ENCODE measurements at regions not wholly inside any gene's neighbourhood (a gene's known extent, or its start where the extent isn't known, plus 50 kb on each side); places are given as distances from the start of the nearest gene placed in this dataset.

DNA sequence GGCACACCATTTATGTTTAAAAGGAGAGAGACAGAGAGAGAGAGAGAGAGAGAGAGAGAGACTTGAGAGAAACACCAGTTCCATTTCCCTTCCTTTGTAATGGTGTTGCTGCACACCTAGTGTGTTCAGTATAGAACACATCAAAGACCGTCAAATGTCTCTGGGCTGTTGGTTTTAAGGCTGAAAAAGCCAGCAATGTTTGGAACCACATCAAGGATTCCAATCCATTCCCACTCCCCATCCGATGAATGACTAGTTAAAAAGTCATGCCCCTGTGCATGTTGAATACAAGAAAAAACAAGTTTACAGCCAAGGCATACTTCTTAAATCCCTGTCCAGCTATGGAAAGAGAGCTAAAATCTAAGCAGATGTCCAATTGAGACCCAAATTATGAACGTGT is 83.0 kb upstream of the IFNE start:
- DNase-seq, result no peak

DNA sequence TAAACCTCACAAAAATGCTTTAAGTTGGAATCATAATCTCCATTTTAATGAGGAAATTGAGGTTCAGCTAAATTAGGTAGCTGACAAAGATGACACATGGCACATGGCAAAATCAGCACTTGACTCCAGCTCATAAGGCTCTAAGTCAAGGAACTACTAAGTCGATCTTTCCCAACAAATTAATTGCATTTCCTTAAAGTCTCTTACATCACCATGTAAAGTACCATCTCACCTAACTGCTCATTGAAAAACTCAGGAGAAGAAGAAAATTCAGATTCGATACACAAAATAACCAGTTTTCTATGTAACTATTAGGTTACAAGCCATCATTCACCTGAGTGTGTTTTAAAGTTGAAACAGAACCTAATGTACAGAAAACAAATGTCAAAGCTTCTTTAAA is 85.8 kb upstream of the IFNE start:
- DNase-seq, result no peak

DNA sequence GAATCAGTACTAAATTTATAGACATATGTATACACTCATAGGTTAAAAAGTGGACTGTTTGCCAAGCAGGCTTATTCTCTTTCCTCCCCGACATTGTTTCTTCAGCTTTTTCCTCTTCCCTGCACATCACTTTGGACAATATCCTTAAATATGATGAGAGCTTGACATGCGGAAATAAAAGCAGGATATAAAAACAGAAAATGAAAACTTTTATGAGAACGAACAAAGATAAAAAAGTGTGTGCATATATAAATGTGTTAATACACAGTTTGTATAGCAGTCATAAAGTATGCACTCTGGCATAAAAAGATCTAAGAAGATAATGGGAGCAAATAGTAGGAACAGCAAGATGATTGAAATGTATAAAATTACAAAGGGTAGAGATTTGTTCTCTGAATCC is 86.4 kb upstream of the IFNE start:
- no peak for DNase-seq

DNA sequence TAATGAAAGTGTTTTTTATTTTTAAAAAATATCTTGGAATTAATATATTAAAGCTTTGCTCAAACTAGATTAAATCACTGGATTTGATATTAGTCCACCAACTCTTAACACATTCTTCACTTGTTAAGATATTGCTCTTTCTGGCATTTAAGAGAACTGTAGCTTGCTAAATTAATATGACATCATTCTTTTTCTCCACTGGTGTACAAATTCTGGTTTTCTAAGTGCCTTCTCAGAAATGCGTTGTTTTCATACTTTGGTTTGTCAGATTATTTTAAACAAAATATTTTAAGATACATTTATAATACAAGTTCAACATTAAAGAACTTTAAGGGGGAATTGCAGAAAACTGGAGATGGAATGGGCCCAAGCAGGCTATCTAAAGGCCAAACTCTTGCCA is 87.6 kb upstream of the IFNE start:
- no peak for DNase-seq

DNA sequence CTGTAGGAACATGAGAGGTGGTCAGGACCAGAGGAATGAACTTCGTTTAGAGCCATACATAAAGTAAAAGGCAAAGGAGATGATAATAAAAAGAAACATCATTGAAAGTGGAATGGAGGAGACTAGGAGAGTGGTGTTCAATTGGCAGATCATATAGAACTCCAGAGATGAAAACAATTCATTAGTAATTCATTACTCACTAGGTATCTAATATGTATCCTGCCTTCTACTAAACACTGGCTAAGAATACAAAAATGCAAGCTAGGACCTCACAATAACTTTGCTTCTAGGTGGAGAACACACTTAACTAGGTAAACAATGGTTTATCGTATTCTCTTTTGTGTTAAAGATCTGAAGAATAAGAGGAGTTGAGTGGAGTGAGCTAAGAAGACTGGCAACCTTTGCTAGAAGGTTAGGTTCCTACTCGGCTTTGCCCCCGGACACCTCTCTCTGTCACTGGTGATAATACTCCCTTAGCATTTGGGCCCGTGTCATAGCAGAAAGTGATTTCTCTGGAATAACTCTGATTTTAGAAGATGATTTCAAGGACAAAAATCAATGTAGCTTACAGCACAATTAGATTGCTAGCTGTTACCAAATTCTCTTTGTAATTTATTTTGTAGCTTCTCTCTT is 88.6 kb upstream of the IFNE start:
- no peak for DNase-seq

DNA sequence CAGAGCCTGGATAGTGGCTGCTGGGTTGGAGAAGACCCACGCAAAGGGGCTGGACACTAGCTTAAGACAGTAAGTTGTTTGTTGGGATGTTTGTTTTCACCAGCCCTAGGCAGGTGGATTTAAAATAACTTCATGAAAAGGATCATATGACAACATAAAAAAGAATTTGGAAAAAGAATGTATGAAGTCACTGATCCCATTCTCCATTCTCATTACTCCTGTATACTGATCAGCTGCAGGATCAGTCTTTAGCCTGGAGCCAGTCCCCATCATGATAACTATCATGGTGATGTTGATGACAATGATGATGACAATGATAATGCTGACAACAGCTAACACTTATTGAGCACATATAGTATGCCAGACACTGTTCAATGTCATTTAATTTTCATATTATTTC is 92.1 kb upstream of the IFNE start:
- DNase-seq, result no peak

- no peak for DNase-seq
These were observed 94.4 kb upstream of the IFNE start for GRCh38 chr9:21576331-21577189.

DNA sequence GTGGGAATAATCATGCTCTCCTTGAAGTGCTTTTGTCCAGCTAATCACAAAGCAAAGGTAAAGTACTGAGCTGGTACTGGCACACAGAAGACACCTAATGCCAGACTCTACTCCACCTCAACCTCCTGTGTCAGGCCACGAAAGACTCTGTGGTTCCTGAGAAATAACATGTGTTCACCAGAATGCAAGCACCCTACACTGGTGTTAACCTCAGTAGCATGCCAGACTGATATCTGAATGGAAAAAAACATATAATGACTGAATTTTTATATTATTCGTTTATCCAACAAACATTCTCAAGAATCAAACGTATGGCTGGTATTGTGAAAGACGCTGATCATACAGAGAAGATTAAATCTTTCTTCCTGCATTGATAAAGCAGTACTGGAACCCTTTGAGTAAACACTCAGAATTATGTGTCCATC is 97.1 kb upstream of the IFNE start:
- no peak for DNase-seq

- DNase-seq, result no peak
These were observed 97.6 kb upstream of the IFNE start for GRCh38 chr9:21579743-21580142.

DNA sequence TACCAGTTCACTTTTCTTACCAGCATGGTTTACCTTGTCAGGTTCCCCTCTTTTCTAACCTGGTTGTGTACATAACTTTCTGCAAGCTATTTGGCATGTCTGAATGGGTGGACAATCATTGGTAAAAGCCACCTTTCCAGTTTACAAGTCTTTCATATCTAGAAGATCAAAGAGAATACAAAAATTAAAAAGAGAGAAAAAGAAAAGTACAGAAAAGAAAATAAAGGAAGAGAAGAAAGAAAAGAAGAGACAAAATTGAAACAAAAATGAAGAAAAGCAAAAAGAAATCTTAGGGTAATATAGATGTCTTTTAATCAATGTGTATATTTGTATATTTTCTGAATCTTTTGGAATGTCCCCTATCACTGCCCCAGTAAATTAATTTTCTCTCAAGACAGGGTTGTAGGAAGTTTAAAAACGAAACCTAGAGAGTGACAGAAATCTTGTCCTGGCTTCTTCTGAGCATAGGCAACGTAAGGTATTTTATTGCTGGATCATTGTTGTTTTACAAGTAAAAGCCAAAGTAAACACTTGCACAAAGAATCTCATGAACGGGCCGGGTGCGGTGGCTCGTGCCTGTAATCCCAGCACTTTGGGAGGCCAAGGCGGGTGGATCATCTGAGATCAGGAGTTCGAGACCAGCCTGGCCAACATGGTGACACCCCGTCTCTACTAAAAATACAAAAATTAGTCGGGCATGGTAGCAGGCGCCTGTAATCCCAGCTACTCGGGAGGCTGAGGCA is 98.7 kb upstream of the IFNE start:
- no peak for DNase-seq

DNA sequence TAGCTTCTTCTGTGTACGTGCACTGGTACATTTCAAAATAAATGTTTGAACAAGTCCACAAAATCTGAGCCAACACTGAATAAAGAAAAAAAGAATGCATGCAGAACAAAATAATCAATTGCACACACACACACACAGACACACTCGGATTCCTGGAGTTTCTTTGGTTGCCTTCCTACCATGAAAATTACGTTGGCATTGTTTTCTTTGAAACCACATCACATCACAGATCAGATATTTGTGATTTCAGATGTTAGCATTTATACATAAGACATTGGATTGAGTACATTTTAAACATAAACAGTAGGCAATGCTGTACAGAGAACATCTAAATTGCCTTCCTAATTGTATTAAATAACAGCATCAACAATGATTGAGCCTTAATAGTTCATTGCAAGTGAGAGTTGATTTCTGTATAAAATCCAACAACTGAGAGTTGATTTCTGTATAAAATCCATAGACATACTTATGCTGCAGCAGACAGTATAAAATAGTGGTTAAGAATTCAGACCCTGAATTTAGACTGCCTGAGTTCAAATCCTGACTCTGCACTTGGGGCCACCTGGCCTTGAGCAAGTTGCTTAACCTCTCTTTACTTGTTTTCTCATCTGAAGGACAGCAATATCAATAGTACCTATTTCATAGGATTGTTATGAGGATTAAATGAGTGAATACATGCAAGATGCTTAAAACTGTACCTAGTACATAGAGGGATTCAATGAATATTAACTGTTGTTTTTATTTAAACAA is 101.7 kb upstream of the IFNE start:
- no peak for DNase-seq

GRCh38 chr9:21584890-21585289 is 102.8 kb upstream of the IFNE start:
- DNase-seq, result no peak

DNA sequence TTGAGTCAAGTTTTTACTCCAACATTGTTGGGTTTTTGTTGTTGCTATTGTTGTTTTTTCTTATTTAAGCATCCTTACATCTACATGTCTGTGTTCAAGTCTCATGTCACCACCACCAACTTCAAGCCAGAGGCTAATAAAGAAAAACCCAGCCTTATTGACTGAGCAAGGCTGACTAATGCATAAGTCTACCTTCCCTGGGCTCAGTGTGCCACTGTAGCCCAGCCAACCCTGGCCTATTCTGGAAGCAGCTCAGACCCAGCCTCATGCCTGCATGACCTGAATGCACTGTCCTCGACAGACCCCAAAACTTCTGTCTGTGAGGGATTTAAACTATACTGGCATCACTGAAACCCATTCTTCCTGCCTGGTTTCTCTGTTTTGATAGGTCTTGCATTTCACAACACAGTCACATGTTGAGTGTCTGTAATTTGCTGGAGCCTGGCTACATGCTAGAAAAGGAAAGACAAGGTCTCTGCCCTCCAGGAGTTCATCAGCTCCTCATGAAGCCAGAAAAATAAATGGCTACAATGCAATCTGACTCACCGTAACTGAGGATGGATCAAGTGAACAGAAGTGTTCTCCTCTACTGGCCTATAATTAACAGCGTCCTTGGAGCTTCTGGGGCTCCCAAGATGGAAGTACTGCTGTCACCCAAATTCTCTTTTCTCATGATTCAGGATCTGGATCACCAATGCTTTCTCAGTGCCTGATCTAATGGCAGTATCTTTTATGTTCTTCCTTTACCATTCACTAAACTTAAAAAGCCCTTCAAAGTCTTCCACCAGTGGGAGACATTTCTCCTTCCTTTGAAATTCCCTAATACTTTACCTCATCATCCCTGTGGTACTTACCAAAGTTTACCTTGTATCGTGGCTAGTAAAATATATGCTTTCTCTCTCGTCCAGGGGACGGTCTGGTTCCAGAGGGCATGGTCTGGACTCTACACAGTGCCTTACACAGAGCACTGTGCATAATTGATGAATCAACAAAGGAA is 103.9 kb upstream of the IFNE start:
- DNase-seq, result no peak

DNA sequence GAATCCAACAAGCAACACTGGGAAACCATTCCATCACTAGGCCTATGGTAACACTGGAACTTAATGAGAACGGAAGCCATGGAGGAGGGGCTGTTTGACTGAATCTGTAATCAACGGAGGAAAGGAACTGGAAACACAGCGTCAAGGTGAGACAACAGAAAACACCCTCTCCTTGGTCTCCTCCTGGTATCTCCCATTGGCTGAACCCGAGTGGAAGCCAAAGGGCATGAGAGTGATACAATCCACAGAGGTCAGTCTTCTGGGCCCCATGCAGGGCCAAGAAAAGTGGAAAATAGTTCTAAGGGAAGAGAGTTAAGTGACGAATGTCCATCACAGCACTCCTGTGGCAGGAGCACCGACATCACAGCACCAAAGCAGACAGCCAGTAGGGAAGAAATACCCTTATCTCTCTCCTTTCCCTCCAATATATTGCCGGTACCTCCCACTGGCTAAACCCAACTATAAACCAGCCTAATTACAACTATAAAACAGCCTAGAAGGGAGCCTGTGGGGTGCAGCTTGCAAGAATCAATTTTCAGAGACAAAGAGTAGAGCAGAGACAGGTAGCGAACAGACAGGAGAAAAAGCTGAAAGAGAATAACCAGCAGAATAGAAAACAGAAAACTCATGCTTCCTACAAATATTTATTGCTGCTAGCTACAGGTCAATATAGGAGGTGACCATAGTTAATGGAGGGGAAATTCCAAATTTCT is 107.4 kb upstream of the IFNE start:
- no peak for DNase-seq

DNA sequence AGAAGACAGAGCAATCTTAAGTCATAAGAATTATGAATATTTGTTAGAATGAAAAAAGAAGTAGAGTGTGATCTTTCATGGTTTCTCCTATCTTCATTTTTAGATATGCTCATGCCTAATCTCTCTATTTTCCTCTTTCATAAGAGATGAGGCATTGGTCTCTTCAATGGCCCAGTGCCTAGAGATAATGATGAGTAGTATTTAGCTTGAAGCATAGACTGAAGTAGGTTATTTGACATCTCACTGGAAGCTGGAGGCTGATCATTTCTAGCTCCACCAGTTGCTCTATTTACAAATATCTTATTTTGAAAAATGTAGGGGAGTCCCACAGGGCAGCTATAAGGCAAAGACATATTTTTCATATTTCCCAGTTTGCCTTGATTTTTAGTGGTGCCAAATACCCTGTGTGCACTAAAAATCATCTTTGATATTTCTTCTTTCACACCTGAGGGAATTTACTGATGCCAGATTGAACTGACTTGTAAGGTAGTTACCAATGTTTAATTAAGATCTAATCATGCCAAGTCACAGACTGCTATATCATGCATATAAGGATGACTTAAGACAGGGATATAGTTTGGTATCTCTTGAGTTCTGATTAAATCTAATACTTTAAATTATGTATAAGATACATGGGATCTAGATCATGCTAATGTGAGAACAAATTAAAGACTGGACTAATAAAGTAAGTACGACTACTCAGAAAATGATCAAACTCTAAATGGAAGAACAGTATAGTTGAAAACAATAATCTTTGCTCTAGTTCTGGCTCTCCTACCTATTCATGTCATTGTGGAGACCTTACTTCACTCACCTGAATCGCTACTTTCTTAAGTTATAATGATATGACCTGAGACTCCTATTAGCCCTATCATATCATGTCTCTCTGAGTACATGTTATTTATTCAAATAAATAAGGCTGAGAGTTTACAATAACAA is 108.2 kb upstream of the IFNE start:
- no peak for DNase-seq

GRCh38 chr9:21591221-21592062 is 109.3 kb upstream of the IFNE start:
- DNase-seq, result no peak

DNA sequence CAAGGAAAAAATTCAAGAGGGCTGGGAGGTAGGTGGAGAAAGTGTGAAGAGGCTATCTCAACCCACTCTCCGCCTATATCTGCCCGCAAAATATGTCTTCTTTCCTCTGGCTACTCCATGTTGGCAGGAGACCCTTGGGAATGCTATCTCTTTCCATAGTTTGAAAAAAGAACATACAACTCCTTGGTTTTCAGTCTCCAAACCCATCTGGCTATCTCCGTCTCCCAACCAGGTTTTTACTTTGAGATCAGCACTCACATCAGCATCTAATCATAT is 109.9 kb upstream of the IFNE start:
- DNase-seq, result no peak

- DNase-seq, result no peak
These were observed 115.2 kb upstream of the IFNE start for GRCh38 chr9:21597284-21597683.

DNA sequence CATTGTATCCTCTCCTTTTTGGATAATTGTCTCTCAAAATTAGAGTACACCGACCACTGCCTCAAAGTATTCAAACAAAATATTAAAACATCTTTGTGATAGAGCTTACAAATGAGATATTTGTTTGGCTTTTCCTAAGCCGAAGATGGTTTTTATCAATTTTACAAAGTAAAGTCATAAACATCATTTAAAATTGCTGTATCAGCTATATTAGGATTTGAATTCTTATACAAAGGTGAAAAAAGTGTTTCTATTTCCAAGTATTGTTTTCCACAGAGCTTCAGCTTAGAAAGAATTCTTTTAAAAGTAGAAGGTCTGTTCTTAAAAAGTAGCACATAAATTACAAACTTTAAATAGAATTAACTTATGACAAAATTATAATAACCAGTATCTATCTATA is 116.6 kb upstream of the IFNE start:
- DNase-seq, result no peak

Measured in right forelimb (tissue), 1 donor.